IMR-90 (cell line): ENCODE measurements at regions not wholly inside any gene's neighbourhood (a gene's known extent, or its start where the extent isn't known, plus 50 kb on each side); places are given as distances from the start of the nearest gene placed in this dataset.

Source experiments
- BHLHE40 ChIP-seq: fragments of 150-350 bp; IDR thresholded peaks from 2 replicates; pipeline ENCODE4 v1.6.1; 2016; ENCODE audit warnings: mild to moderate bottlenecking, low read depth, low read length
- CEBPB ChIP-seq: IDR thresholded peaks from 2 replicates; pipeline ENCODE4 v1.6.1; 2012; ENCODE audit warnings: low read depth, low read length, improper control_type of control experiment
- FOS ChIP-seq: fragments of 150-350 bp; IDR thresholded peaks from 2 replicates; pipeline ENCODE4 v1.6.1; 2016; ENCODE audit warnings: low read depth, low read length
- RAD21 ChIP-seq: IDR thresholded peaks from 2 replicates; pipeline ENCODE4 v1.6.1; 2012; ENCODE audit warnings: low read length, improper control_type of control experiment
- TF ChIP-seq, protein P1 (sequence below): conservative IDR thresholded peaks from 2 replicates; pipeline ENCODE4 v1.5.1; 2012; ENCODE audit warnings: mild to moderate bottlenecking, low read depth, low read length, improper control_type of control experiment

DNA sequence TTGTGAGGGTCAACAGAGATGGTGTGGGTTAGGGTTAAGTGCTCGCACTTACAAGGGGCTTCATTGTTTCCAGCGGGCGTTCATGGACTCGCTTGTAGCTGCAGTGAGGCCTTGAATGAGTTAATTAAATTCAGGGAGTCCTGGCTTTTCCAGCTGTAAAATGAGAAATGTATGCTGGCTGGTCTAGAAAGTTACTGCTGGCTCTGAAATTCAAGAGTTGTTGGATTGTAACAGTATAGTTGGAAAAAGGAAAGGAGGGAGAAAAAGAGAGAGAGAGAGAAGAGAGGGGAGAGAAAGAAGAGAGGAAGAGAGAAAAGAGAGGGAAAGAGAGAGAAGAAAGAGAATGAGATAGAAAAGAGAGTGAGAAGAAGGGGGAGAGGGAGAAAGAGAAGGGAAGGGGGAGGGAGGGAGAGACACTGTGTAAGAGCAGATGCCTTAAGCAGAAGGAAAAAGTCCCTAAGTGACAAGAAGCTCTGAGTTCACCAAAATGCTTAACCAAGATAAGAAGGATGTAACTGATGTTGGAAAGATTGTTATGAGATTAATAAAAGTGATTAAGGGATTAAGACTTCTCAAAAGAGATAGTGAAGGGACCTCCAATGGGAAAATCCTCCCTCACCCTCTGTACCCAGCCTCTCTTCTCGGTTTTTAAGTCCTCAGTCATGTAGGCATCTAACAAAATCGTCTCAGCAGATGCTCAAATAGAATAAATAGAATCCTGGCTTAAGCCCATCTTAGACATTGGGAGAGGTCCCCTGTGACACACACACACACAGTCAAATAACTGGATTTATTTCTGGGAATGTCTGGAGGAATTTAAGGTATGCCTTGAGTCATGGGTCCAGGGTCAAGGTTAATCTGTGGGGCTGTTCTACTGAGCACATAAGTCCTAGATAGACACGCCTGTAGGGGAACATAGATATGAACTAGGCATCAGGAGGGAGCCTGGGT, 477.9 kb downstream of the MIAT start:
- TF ChIP-seq RAD21 (no peak), FOS (no peak), BHLHE40 (no peak), CEBPB (no peak)
- TF ChIP-seq, protein P1, sequence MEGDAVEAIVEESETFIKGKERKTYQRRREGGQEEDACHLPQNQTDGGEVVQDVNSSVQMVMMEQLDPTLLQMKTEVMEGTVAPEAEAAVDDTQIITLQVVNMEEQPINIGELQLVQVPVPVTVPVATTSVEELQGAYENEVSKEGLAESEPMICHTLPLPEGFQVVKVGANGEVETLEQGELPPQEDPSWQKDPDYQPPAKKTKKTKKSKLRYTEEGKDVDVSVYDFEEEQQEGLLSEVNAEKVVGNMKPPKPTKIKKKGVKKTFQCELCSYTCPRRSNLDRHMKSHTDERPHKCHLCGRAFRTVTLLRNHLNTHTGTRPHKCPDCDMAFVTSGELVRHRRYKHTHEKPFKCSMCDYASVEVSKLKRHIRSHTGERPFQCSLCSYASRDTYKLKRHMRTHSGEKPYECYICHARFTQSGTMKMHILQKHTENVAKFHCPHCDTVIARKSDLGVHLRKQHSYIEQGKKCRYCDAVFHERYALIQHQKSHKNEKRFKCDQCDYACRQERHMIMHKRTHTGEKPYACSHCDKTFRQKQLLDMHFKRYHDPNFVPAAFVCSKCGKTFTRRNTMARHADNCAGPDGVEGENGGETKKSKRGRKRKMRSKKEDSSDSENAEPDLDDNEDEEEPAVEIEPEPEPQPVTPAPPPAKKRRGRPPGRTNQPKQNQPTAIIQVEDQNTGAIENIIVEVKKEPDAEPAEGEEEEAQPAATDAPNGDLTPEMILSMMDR, result no peak
